ENCODE measurements at regions not wholly inside any gene's neighbourhood (a gene's known extent, or its start where the extent isn't known, plus 50 kb on each side); places are given as distances from the start of the nearest gene placed in this dataset.

- Histone ChIP-seq H3K27ac (ENCODE audit: low read depth in 1 of 2, low read length in 2 of 2) (no peak overlapping the region), H3K4me3 (replicated peaks in 1 of 3; ENCODE audit: low read depth in 2 of 3, low read length in 3 of 3) (no peak overlapping the region), H3K36me3 (replicated peaks in 1 of 2; ENCODE audit: control insufficient read depth in 1 of 2, insufficient read depth in 2 of 2, low read length in 2 of 2) (no peaks in the 10 kb centered on the region), H2AFZ (ENCODE audit: insufficient read depth, low read depth, low read length, poor library complexity, severe bottlenecking) (no peak overlapping the region), H3K79me2 (ENCODE audit: insufficient read depth, low read length) (no peaks in the 10 kb centered on the region), H3K9me3 (replicated peaks in 1 of 2; ENCODE audit: control insufficient read depth in 1 of 2, insufficient read depth in 1 of 2, low read length in 2 of 2) (no peaks in the 10 kb centered on the region), H3K27me3 (ENCODE audit: control insufficient read depth in 2 of 2, insufficient read depth in 2 of 2, low read length in 2 of 2) (no peaks in the 10 kb centered on the region), H3K4me1 (ENCODE audit: control insufficient read depth in 1 of 2, insufficient read depth in 2 of 2, low read length in 2 of 2) (no peaks in the 10 kb centered on the region), H3K4me2 (replicated peaks; ENCODE audit: extremely low read depth, low read length, poor library complexity, severe bottlenecking) (no peak overlapping the region), H3K9ac (ENCODE audit: insufficient read depth, low read length, poor library complexity, severe bottlenecking) (no peak overlapping the region), H4K20me1 (ENCODE audit: insufficient read depth, low read length) (no peaks in the 10 kb centered on the region)
- H3K27me3 Mint-ChIP-seq (ENCODE audit: low read depth in 3 of 3): no peaks in the 10 kb centered on the region
- no peak overlapping the region for H3K27ac Mint-ChIP-seq
- no peaks in the 10 kb centered on the region for H3K36me3 Mint-ChIP-seq
- no peak overlapping the region for H3K4me3 Mint-ChIP-seq
- TF ChIP-seq CTCF (IDR thresholded peaks at IDR 0.05): no peak
- DNase-seq: no peak
- H3K4me1 Mint-ChIP-seq: no peaks in the 10 kb centered on the region
- intact Hi-C loops (cut with micrococcal nuclease): no loop called here
- WGBS (ENCODE audit: insufficient coverage): 77% methylated on average over 2 of the region's 4 CpGs
- H3K9me3 Mint-ChIP-seq: peaks cover 0 to 13% (median 1%) of the 10 kb centered on the region in 7 donors
These were observed 1686.1 kb upstream of the AGA start for GRCh38 chr4:179128299-179128698.

GRCh38 chr4:179130122-179130714 lies 1688.0 kb upstream of the AGA start:
- no peaks in the 10 kb centered on the region for H3K27me3 ChIP-seq (ENCODE audit: control insufficient read depth in 2 of 2, insufficient read depth in 2 of 2, low read length in 2 of 2)
- H3K79me2 ChIP-seq (ENCODE audit: insufficient read depth, low read length): no peaks in the 10 kb centered on the region
- H3K4me3 ChIP-seq (replicated peaks in 1 of 3; ENCODE audit: low read depth in 2 of 3, low read length in 3 of 3): no peak overlapping the region
- H3K4me1 ChIP-seq (ENCODE audit: control insufficient read depth in 1 of 2, insufficient read depth in 2 of 2, low read length in 2 of 2): no peaks in the 10 kb centered on the region
- H3K4me1 Mint-ChIP-seq: no peaks in the 10 kb centered on the region
- no peaks in the 10 kb centered on the region for H3K36me3 ChIP-seq (replicated peaks in 1 of 2; ENCODE audit: control insufficient read depth in 1 of 2, insufficient read depth in 2 of 2, low read length in 2 of 2)
- no peak overlapping the region for H3K9ac ChIP-seq (ENCODE audit: insufficient read depth, low read length, poor library complexity, severe bottlenecking)
- peaks cover 0 to 4% (median 1%) of the 10 kb centered on the region in 7 donors for H3K9me3 Mint-ChIP-seq
- H3K27ac Mint-ChIP-seq: no peak overlapping the region
- no peak overlapping the region for H3K27ac ChIP-seq (ENCODE audit: low read depth in 1 of 2, low read length in 2 of 2)
- no CpG with 5 or more reads among the region's 2 CpGs for WGBS (ENCODE audit: insufficient coverage)
- no peak for DNase-seq
- no peaks in the 10 kb centered on the region for H3K27me3 Mint-ChIP-seq (ENCODE audit: low read depth in 3 of 3)
- H2AFZ ChIP-seq (ENCODE audit: insufficient read depth, low read depth, low read length, poor library complexity, severe bottlenecking): no peak overlapping the region
- no peaks in the 10 kb centered on the region for H3K9me3 ChIP-seq (replicated peaks in 1 of 2; ENCODE audit: control insufficient read depth in 1 of 2, insufficient read depth in 1 of 2, low read length in 2 of 2)
- no peak for TF ChIP-seq CTCF (IDR thresholded peaks at IDR 0.05)
- no peaks in the 10 kb centered on the region for H4K20me1 ChIP-seq (ENCODE audit: insufficient read depth, low read length)
- intact Hi-C loops (cut with micrococcal nuclease): no loop called here
- no peak overlapping the region for H3K4me2 ChIP-seq (replicated peaks; ENCODE audit: extremely low read depth, low read length, poor library complexity, severe bottlenecking)
- H3K36me3 Mint-ChIP-seq: no peaks in the 10 kb centered on the region
- H3K4me3 Mint-ChIP-seq: no peak overlapping the region

Data from CD14-positive monocyte (primary cell).